PC-3 (cell line): ENCODE measurements at regions not wholly inside any gene's neighbourhood (a gene's known extent, or its start where the extent isn't known, plus 50 kb on each side); places are given as distances from the start of the nearest gene placed in this dataset.

Experiments
- ATAC-seq: fragments of 200-7000 bp; cut with Tn5 transposase; 2 replicates; pipeline ENCODE4 v1.9.1; 2020; ENCODE audit warnings: mild to moderate bottlenecking, moderate library complexity
- BruUV-seq: library from RNA; stranded (reverse); fragments of 400-500 nt; replicated peaks from 2 replicates; lab custom pipeline; 2021; lab: Mats Ljungman, UMichigan
- CTCF ChIA-PET: fragments of 300-600 bp; sonication (Branson Sonifier 250); formaldehyde crosslinking; loops from one replicate; lab custom pipeline; 2022; ENCODE audit warnings: antibody characterized with exemption; lab: Charles Lee
- POLR2A ChIA-PET: fragments of 300-600 bp; sonication (Branson Sonifier 250); formaldehyde crosslinking; loops from one replicate; lab custom pipeline; 2022; ENCODE audit warnings: antibody characterized with exemption; ENCODE audit not compliant: unreplicated experiment; lab: Charles Lee
- DNase-seq: peaks from one replicate; pipeline ENCODE4 v3.0.0-alpha.2; 2015
- H2AFZ ChIP-seq: fragments of 300-600 bp; sonication (generic); 2 replicates; pipeline ENCODE4 v1.6.0; 2016; ENCODE audit warnings: antibody characterized with exemption, low read length
- H3F3A ChIP-seq: fragments of 300-600 bp; sonication (generic); one replicate; pipeline ENCODE4 v1.6.0; 2017; ENCODE audit warnings: antibody characterized with exemption, low read length, control low read depth, mild to moderate bottlenecking; ENCODE audit not compliant: unreplicated experiment
- H3K27ac ChIP-seq: fragments of 300-600 bp; sonication (generic); 2 replicates; pipeline ENCODE4 v1.5.1; 2016; ENCODE audit warnings: mild to moderate bottlenecking, low read length
- H3K27me3 ChIP-seq: fragments of 300-600 bp; sonication (generic); 2 replicates; pipeline ENCODE4 v1.6.1; 2016; ENCODE audit warnings: low read length, mixed read lengths
- H3K36me3 ChIP-seq: fragments of 300-600 bp; sonication (generic); 2 replicates; pipeline ENCODE4 v1.6.1; 2016; ENCODE audit warnings: low read depth, mixed run types, low read length, mixed read lengths
- H3K4me1 ChIP-seq: fragments of 300-600 bp; sonication (generic); 2 replicates; pipeline ENCODE4 v1.5.1; 2016; ENCODE audit warnings: low read length; ENCODE audit not compliant: insufficient read depth
- H3K4me2 ChIP-seq: fragments of 300-600 bp; sonication (generic); 2 replicates; pipeline ENCODE4 v1.6.0; 2016; ENCODE audit warnings: low read length
- H3K4me3 ChIP-seq: fragments of 300-600 bp; sonication (generic); 2 replicates; pipeline ENCODE4 v1.5.1; 2016; ENCODE audit warnings: mild to moderate bottlenecking, low read length, mixed read lengths
- H3K79me2 ChIP-seq: fragments of 300-600 bp; sonication (generic); 2 replicates; pipeline ENCODE4 v1.6.1; 2017; ENCODE audit warnings: low read length, mixed read lengths
- H3K9ac ChIP-seq: fragments of 300-600 bp; sonication (generic); 2 replicates; pipeline ENCODE4 v1.6.0; 2016; ENCODE audit warnings: mild to moderate bottlenecking, low read length
- H3K9me2 ChIP-seq: fragments of 300-600 bp; sonication (generic); replicated peaks from 2 replicates; pipeline ENCODE4 v1.6.1; 2016; ENCODE audit warnings: mixed run types, low read length, mixed read lengths
- H3K9me3 ChIP-seq: fragments of 300-600 bp; sonication (generic); 2 replicates; pipeline ENCODE4 v1.6.1; 2016; ENCODE audit warnings: low read length, mixed read lengths
- H4K20me1 ChIP-seq: fragments of 300-600 bp; sonication (generic); 2 replicates; pipeline ENCODE4 v1.6.1; 2016; ENCODE audit warnings: low read length, mixed read lengths
- EZH2 ChIP-seq: fragments of 300-600 bp; sonication (generic); IDR thresholded peaks from one replicate; pipeline ENCODE4 v1.6.1; 2017; ENCODE audit warnings: antibody characterized with exemption, mild to moderate bottlenecking, low read length; ENCODE audit not compliant: unreplicated experiment
- EZH2phosphoT487 ChIP-seq: fragments of 300-600 bp; sonication (generic); IDR thresholded peaks from 2 replicates; pipeline ENCODE4 v1.6.1; 2018; ENCODE audit warnings: mild to moderate bottlenecking, antibody characterized with exemption, low read length, borderline replicate concordance
- intact Hi-C: fragments of 100-400 bp; cut with micrococcal nuclease; formaldehyde crosslinking; loops from 2 replicates; pipeline ENCODE4 v1.9.0; 2023
- TF ChIP-seq, protein P1 (sequence below): fragments of 300-600 bp; sonication (generic); conservative IDR thresholded peaks from 2 replicates; pipeline ENCODE4 v1.5.1; 2017; ENCODE audit warnings: antibody characterized with exemption, low read depth, mild to moderate bottlenecking, low read length

DNA sequence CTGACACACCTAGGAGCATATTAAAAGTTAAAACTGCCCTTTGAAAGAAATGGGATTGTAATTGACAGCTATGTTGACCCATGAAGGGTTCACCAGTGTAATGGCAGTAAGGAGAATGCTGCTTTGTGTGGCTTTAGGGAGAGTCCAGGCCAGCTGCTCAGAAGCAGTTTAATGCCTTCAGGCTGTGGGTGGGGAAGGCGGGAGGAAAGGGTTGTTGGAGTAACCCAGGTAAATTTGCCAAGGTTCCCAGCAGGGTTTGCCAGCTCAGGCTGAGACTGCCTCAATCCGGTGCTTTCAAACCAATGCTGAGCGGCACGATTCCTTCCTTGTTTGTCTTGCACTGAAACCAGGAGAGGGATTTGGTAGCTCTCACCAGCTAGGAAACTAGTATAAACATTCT is 637.2 kb downstream of the INHBA start:
- no peaks in the 10 kb centered on the region for H3F3A ChIP-seq
- no peaks in the 10 kb centered on the region for H3K27me3 ChIP-seq
- H3K27ac ChIP-seq = peak overlapping the region; percentile 90
- H3K9me2 ChIP-seq = no peaks in the 10 kb centered on the region
- no peaks in the 10 kb centered on the region for H3K79me2 ChIP-seq
- H4K20me1 ChIP-seq = no peaks in the 10 kb centered on the region
- peaks cover 14% of the 10 kb centered on the region for H3K4me1 ChIP-seq
- DNase-seq (peak; percentile 91), ATAC-seq (peak; percentile 89)
- H3K9me3 ChIP-seq = no peaks in the 10 kb centered on the region
- ChIA-PET CTCF (no interaction called here), POLR2A (no interaction called here)
- TF ChIP-seq EZH2phosphoT487 = no peak
- TF ChIP-seq, protein P1, sequence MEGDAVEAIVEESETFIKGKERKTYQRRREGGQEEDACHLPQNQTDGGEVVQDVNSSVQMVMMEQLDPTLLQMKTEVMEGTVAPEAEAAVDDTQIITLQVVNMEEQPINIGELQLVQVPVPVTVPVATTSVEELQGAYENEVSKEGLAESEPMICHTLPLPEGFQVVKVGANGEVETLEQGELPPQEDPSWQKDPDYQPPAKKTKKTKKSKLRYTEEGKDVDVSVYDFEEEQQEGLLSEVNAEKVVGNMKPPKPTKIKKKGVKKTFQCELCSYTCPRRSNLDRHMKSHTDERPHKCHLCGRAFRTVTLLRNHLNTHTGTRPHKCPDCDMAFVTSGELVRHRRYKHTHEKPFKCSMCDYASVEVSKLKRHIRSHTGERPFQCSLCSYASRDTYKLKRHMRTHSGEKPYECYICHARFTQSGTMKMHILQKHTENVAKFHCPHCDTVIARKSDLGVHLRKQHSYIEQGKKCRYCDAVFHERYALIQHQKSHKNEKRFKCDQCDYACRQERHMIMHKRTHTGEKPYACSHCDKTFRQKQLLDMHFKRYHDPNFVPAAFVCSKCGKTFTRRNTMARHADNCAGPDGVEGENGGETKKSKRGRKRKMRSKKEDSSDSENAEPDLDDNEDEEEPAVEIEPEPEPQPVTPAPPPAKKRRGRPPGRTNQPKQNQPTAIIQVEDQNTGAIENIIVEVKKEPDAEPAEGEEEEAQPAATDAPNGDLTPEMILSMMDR = no peak
- TF ChIP-seq EZH2 = no peak
- peak overlapping the region; percentile 35 for H3K4me2 ChIP-seq
- H2AFZ ChIP-seq = peak overlapping the region; percentile 54
- no peak overlapping the region for H3K4me3 ChIP-seq
- H3K9ac ChIP-seq = peak overlapping the region; percentile 55
- intact Hi-C loops = no loop called here
- BruUV-seq = no TSS peak
- no peaks in the 10 kb centered on the region for H3K36me3 ChIP-seq

DNA sequence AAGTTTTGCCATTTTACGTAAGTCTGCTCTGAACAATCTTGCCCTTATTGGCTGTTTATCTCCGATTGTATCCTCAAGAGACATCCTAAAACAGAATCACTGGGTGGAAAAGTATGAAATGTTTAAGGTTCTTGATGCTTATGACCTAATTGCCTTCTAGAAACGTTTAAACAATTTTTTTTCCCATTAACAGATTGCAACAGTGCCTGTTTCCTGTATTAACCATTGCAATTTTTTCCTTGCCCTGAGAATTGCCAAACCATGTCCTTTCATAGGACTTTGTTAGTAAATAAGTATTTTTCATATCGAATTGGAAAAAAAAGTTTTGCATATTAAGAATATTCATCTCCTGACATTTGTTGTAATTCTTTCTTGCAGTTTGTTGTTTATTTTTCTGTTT is 639.8 kb downstream of the INHBA start:
- ATAC-seq (no peak), DNase-seq (no peak)
- H3K4me3 ChIP-seq = no peak overlapping the region
- H3K4me2 ChIP-seq = no peak overlapping the region
- no peaks in the 10 kb centered on the region for H3F3A ChIP-seq
- ChIA-PET POLR2A (no interaction called here), CTCF (no interaction called here)
- no peak overlapping the region for H3K9ac ChIP-seq
- peaks cover 27% of the 10 kb centered on the region for H3K4me1 ChIP-seq
- H3K79me2 ChIP-seq = no peaks in the 10 kb centered on the region
- H3K27me3 ChIP-seq = no peaks in the 10 kb centered on the region
- no peaks in the 10 kb centered on the region for H3K36me3 ChIP-seq
- no peaks in the 10 kb centered on the region for H3K9me3 ChIP-seq
- intact Hi-C loops = no loop called here
- no peaks in the 10 kb centered on the region for H3K9me2 ChIP-seq
- no peak overlapping the region for H3K27ac ChIP-seq
- no peak overlapping the region for H2AFZ ChIP-seq
- BruUV-seq = no TSS peak
- H4K20me1 ChIP-seq = no peaks in the 10 kb centered on the region
- TF ChIP-seq, protein P1 = no peak

GRCh38 chr7:41060796-41061195 is 642.1 kb downstream of the INHBA start:
- H2AFZ ChIP-seq = no peak overlapping the region
- TF ChIP-seq EZH2phosphoT487 = no peak
- TF ChIP-seq EZH2 = no peak
- TF ChIP-seq, protein P1 = no peak
- CTCF ChIA-PET = no interaction called here
- no TSS peak for BruUV-seq
- no peaks in the 10 kb centered on the region for H3K27me3 ChIP-seq
- H3K27ac ChIP-seq = no peak overlapping the region
- POLR2A ChIA-PET = no interaction called here
- H3K4me3 ChIP-seq = no peak overlapping the region
- H3K9ac ChIP-seq = no peak overlapping the region
- intact Hi-C loops = no loop called here
- no peaks in the 10 kb centered on the region for H3K36me3 ChIP-seq
- peaks cover 21% of the 10 kb centered on the region for H3K4me1 ChIP-seq
- H4K20me1 ChIP-seq = no peaks in the 10 kb centered on the region
- H3K9me3 ChIP-seq = peaks cover 5% of the 10 kb centered on the region; the same call in 1 of the 2 replicates
- no peaks in the 10 kb centered on the region for H3F3A ChIP-seq
- H3K79me2 ChIP-seq = no peaks in the 10 kb centered on the region
- ATAC-seq (no peak), DNase-seq (no peak)
- H3K4me2 ChIP-seq = no peak overlapping the region
- H3K9me2 ChIP-seq = no peaks in the 10 kb centered on the region
